GM19238 (cell line): ENCODE measurements at regions not wholly inside any gene's neighbourhood (a gene's known extent, or its start where the extent isn't known, plus 50 kb on each side); places are given as distances from the start of the nearest gene placed in this dataset.
"Not testable (repeated sequence)": the region's sequence is repeated elsewhere in the genome, so short reads cannot be mapped to it uniquely, and the experiment has no call there.

ENCODE experiments used
- DNase-seq: peaks from one replicate; pipeline ENCODE4 v3.0.0; 2011; ENCODE audit warnings: low spot score; ENCODE audit not compliant: insufficient read length

GRCh38 chr21:25489673-25490072 is 117.6 kb downstream of the MRPL39 start:
- no peak for DNase-seq

- DNase-seq = no peak
Observed at GRCh38 chr21:25487046-25487594, 120.2 kb downstream of the MRPL39 start.

GRCh38 chr21:25485914-25486313 is 121.4 kb downstream of the MRPL39 start:
- no peak for DNase-seq

GRCh38 chr21:25467896-25468295 is 139.4 kb downstream of the MRPL39 start:
- DNase-seq = no peak

GRCh38 chr21:25467071-25467470 is 140.2 kb downstream of the MRPL39 start:
- not testable (repeated sequence) for DNase-seq

GRCh38 chr21:25466470-25466869 is 140.8 kb downstream of the MRPL39 start:
- DNase-seq = no peak

GRCh38 chr21:25465263-25465662 is 142.0 kb downstream of the MRPL39 start:
- DNase-seq = no peak

GRCh38 chr21:25464275-25464674 is 143.0 kb downstream of the MRPL39 start:
- no peak for DNase-seq

GRCh38 chr21:25462517-25462971 is 144.7 kb downstream of the MRPL39 start:
- DNase-seq = no peak

GRCh38 chr21:25461725-25462124 is 145.6 kb downstream of the MRPL39 start:
- no peak for DNase-seq

GRCh38 chr21:25459993-25460392 is 147.3 kb downstream of the MRPL39 start:
- no peak for DNase-seq

- DNase-seq = no peak
Observed at GRCh38 chr21:25459365-25459764, 147.9 kb downstream of the MRPL39 start.

- no peak for DNase-seq
Observed at GRCh38 chr21:25458484-25458883, 148.8 kb downstream of the MRPL39 start.

GRCh38 chr21:25457946-25458345 is 149.3 kb downstream of the MRPL39 start:
- no peak for DNase-seq

- DNase-seq = no peak
Observed at GRCh38 chr21:25457411-25457810, 149.9 kb downstream of the MRPL39 start.

GRCh38 chr21:25456672-25457071 is 150.6 kb downstream of the MRPL39 start:
- DNase-seq = no peak

- no peak for DNase-seq
Observed at GRCh38 chr21:25453524-25453923, 153.8 kb downstream of the MRPL39 start.

GRCh38 chr21:25449950-25450349 is 157.3 kb downstream of the MRPL39 start:
- no peak for DNase-seq

- no peak for DNase-seq
Observed at GRCh38 chr21:25441835-25442234, 165.4 kb downstream of the MRPL39 start.

- DNase-seq = not testable (repeated sequence)
Observed at GRCh38 chr21:25437465-25437864, 169.8 kb downstream of the MRPL39 start.

- DNase-seq = no peak
Observed at GRCh38 chr21:25428537-25428936, 178.7 kb downstream of the MRPL39 start.

GRCh38 chr21:25427828-25428227 is 179.5 kb downstream of the MRPL39 start:
- no peak for DNase-seq

- DNase-seq = no peak
Observed at GRCh38 chr21:25426580-25426979, 180.7 kb downstream of the MRPL39 start.

GRCh38 chr21:25425156-25425555 is 182.1 kb downstream of the MRPL39 start:
- no peak for DNase-seq
